BE2C (cell line): ENCODE measurements at regions not wholly inside any gene's neighbourhood (a gene's known extent, or its start where the extent isn't known, plus 50 kb on each side); places are given as distances from the start of the nearest gene placed in this dataset.

Experiments
- DNase-seq: peaks from one replicate; pipeline ENCODE4 v3.0.0-alpha.2; 2020
- H3K27me3 ChIP-seq: fragments of 250-450 bp; sonication (Bioruptor Pico); 2 replicates; pipeline ENCODE4 v1.5.1; 2020; ENCODE audit warnings: mild to moderate bottlenecking
- H3K36me3 ChIP-seq: fragments of 250-450 bp; sonication (Bioruptor Pico); 2 replicates; pipeline ENCODE4 v1.5.1; 2020; ENCODE audit warnings: mild to moderate bottlenecking
- H3K4me1 ChIP-seq: fragments of 250-450 bp; sonication (Bioruptor Pico); 2 replicates; pipeline ENCODE4 v1.5.1; 2020
- H3K4me3 ChIP-seq: 2 replicates; pipeline ENCODE4 v1.5.1; 2011; ENCODE audit warnings: low read depth, low read length
- H3K9me3 ChIP-seq: fragments of 250-450 bp; sonication (Bioruptor Pico); 2 replicates; pipeline ENCODE4 v1.5.1; 2020
- TF ChIP-seq, protein P1 (sequence below): IDR thresholded peaks from 2 replicates; pipeline ENCODE4 v1.5.1; 2012; ENCODE audit warnings: mild to moderate bottlenecking, low read depth, low read length

DNA sequence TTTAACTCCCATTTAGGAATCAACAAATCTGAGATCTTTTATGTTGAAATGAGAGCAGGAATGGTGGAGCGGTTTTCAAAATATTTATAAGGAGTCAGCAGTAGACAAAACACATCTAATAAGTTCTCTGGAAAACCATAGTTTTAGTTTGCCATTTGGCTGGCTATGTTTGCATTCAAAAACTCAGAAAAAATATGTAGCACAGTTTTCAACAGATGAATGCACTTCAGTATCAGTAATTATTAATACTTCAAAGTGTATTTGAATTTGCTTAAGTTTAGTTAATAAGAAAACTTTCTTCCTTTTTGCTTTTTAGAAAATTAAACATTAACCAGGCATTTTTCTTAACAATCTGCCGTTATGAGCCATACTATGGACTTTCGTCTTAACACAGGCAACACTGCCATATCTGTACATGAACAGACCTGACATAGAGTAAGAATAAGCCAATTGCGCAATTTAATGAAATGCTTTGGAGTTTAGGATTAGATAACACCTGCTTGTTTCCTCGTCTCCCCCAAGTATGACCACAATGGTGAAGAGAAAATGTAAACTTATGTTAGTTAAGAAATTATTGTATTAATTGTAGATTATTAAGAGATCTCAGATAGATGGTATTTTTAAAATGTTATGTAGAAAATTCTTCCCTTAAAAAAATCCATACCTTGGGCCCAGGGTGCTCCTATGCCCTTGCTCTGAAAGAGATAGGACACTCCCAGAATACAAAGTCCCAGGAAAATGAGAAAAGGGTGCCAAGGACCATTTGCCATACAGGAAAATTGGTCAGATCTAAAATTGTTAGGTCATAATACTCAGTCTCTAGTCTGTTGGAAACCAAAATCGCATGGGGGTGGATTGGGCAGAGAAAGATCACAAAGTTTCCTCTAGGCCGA, 552.3 kb upstream of the ARGLU1 start:
- Histone ChIP-seq H3K27me3 (no peaks in the 10 kb centered on the region), H3K4me3 (no peak overlapping the region), H3K4me1 (no peaks in the 10 kb centered on the region), H3K9me3 (no peaks in the 10 kb centered on the region), H3K36me3 (no peaks in the 10 kb centered on the region)
- TF ChIP-seq, protein P1, sequence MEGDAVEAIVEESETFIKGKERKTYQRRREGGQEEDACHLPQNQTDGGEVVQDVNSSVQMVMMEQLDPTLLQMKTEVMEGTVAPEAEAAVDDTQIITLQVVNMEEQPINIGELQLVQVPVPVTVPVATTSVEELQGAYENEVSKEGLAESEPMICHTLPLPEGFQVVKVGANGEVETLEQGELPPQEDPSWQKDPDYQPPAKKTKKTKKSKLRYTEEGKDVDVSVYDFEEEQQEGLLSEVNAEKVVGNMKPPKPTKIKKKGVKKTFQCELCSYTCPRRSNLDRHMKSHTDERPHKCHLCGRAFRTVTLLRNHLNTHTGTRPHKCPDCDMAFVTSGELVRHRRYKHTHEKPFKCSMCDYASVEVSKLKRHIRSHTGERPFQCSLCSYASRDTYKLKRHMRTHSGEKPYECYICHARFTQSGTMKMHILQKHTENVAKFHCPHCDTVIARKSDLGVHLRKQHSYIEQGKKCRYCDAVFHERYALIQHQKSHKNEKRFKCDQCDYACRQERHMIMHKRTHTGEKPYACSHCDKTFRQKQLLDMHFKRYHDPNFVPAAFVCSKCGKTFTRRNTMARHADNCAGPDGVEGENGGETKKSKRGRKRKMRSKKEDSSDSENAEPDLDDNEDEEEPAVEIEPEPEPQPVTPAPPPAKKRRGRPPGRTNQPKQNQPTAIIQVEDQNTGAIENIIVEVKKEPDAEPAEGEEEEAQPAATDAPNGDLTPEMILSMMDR, result no peak
- no peak for DNase-seq

DNA sequence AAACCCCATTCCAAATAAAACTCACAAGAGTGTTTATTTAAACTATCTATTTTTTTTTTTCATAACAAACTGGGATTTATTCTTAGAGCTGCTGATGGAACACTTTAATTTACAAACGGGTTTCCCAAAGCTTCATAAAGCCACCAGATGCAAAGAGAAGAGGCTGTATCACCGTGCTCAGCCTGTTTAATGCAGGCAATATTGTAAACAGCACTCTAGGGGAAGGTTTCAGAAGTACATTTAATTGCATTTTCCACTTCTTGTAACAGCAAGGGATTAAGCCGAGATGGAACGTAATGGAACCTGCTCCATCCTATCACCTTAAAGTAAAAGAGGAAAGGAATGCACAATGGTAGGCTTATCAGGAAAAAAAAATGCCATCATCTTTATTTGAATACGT, 550.6 kb upstream of the ARGLU1 start:
- no peak for DNase-seq
- TF ChIP-seq, protein P1, result no peak
- H3K9me3 ChIP-seq, result no peaks in the 10 kb centered on the region
- no peaks in the 10 kb centered on the region for H3K27me3 ChIP-seq
- no peaks in the 10 kb centered on the region for H3K4me1 ChIP-seq
- H3K36me3 ChIP-seq, result no peaks in the 10 kb centered on the region
- no peak overlapping the region for H3K4me3 ChIP-seq

DNA sequence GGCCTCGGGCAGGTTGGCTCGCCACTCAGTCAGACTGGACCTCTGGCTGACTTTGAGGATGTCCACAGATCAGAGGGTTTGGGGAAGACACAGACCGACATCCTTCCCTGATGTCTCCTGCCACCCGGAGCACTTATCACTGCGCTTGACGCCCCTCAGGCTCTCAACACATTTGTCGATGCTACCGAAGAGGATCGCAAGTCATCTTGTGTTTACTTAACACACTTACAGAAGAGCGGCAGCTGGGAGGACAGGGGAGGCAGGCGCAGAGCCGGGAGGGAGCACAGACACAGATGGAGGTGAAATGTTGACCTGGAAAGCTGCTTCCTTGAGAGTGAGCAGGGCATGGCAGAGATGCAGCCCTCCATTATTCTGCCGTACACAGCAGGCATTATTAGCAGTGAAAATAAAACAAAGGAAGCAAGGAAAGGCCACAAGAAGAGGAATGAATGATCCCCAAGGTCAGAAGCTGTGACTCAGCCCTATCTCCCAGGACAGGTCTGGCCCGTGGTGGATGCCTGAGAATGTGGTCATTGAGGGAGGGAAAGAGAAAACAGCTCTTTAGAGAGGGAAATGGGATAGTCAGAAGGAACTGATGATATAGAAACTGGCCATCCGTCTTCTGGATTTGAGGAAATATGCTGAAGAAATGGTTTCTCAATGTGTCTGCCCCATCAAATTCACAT, 549.5 kb upstream of the ARGLU1 start:
- TF ChIP-seq, protein P1, result no peak
- no peaks in the 10 kb centered on the region for H3K27me3 ChIP-seq
- H3K9me3 ChIP-seq, result no peaks in the 10 kb centered on the region
- no peaks in the 10 kb centered on the region for H3K36me3 ChIP-seq
- DNase-seq, result no peak
- H3K4me1 ChIP-seq, result no peaks in the 10 kb centered on the region
- no peak overlapping the region for H3K4me3 ChIP-seq

GRCh38 chr13:107113387-107113786, 545.5 kb upstream of the ARGLU1 start:
- TF ChIP-seq, protein P1, result no peak
- DNase-seq, result no peak
- H3K9me3 ChIP-seq, result no peaks in the 10 kb centered on the region
- no peaks in the 10 kb centered on the region for H3K36me3 ChIP-seq
- H3K4me3 ChIP-seq, result no peak overlapping the region
- no peaks in the 10 kb centered on the region for H3K4me1 ChIP-seq
- no peaks in the 10 kb centered on the region for H3K27me3 ChIP-seq

GRCh38 chr13:107111248-107111647, 543.3 kb upstream of the ARGLU1 start:
- Histone ChIP-seq H3K27me3 (peaks cover 4% of the 10 kb centered on the region; the same call in 1 of the 2 replicates), H3K9me3 (no peaks in the 10 kb centered on the region), H3K4me1 (no peaks in the 10 kb centered on the region), H3K4me3 (no peak overlapping the region), H3K36me3 (no peaks in the 10 kb centered on the region)
- TF ChIP-seq, protein P1, result no peak
- DNase-seq, result no peak

DNA sequence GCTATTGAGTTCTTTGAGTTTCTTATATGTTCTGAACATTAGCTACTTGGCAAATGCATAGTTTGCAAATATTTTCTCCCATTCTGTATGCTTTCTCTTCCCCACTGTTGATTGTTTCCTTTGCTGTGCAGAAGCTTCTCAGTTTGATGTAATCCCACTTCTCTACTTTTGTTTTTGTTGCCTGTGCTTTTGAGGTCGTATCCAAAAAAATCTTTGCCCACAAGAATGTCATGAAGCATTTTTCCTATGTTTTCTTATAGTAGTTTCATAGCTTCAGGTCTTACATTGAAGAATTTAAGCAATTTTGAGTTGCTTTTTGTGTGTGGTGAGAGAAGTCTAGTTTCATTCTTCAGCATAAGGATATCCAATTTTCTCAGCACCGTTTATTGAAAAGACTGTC, 536.7 kb upstream of the ARGLU1 start:
- no peaks in the 10 kb centered on the region for H3K36me3 ChIP-seq
- H3K4me1 ChIP-seq, result no peaks in the 10 kb centered on the region
- H3K27me3 ChIP-seq, result peaks cover 4% of the 10 kb centered on the region; the same call in 1 of the 2 replicates
- DNase-seq, result no peak
- H3K4me3 ChIP-seq, result no peak overlapping the region
- TF ChIP-seq, protein P1, result no peak
- no peaks in the 10 kb centered on the region for H3K9me3 ChIP-seq
